Panc1 (cell line): ENCODE measurements at regions not wholly inside any gene's neighbourhood (a gene's known extent, or its start where the extent isn't known, plus 50 kb on each side); places are given as distances from the start of the nearest gene placed in this dataset.

Experiments
- ATAC-seq: fragments of 200-7000 bp; cut with Tn5 transposase; 2 replicates; pipeline ENCODE4 v1.9.1; 2020; ENCODE audit warnings: mild to moderate bottlenecking, moderate library complexity
- BruUV-seq: library from RNA; stranded (reverse); fragments of 400-500 nt; replicated peaks from 2 replicates; lab custom pipeline; 2021; lab: Mats Ljungman, UMichigan
- CTCF ChIA-PET: fragments of 300-600 bp; sonication (Branson Sonifier 250); formaldehyde crosslinking; loops from one replicate; lab custom pipeline; 2022; ENCODE audit warnings: antibody characterized with exemption; lab: Charles Lee
- POLR2A ChIA-PET: fragments of 300-600 bp; sonication (Branson Sonifier 250); formaldehyde crosslinking; loops from one replicate; lab custom pipeline; 2022; ENCODE audit warnings: antibody characterized with exemption; lab: Charles Lee
- DNase-seq: peaks from one replicate; pipeline ENCODE4 v3.0.0-alpha.2; 2010; ENCODE audit warnings: low read depth, low spot score
- H3K27ac ChIP-seq: 2 replicates; pipeline ENCODE4 v1.5.1; 2011; ENCODE audit warnings: mild to moderate bottlenecking, low read length, inconsistent platforms
- H3K27me3 ChIP-seq: fragments of 200-500 bp; sonication (Bioruptor generic); 2 replicates; pipeline ENCODE4 v1.6.0; 2014; ENCODE audit warnings: low read length, inconsistent platforms; ENCODE audit not compliant: control insufficient read depth, insufficient read depth
- H3K36me3 ChIP-seq: fragments of 200-500 bp; sonication (Bioruptor generic); 2 replicates; pipeline ENCODE4 v1.5.1; 2014; ENCODE audit warnings: inconsistent platforms, mild to moderate bottlenecking, low read length, moderate library complexity; ENCODE audit not compliant: control insufficient read depth, insufficient read depth
- H3K4me1 ChIP-seq: 2 replicates; pipeline ENCODE4 v1.5.1; 2011; ENCODE audit warnings: inconsistent platforms, mild to moderate bottlenecking, low read length, moderate library complexity; ENCODE audit not compliant: control insufficient read depth, insufficient read depth
- H3K4me3 ChIP-seq, 2 experiments: 2 replicates each; pipeline ENCODE4 v1.5.1; 2011 to 2012; ENCODE audit warnings: low read depth in 2 of 2, low read length in 2 of 2, mild to moderate bottlenecking in 2 of 2, inconsistent platforms in 1 of 2, moderate library complexity in 1 of 2
- H3K9me3 ChIP-seq: fragments of 200-500 bp; sonication (Bioruptor generic); 2 replicates; pipeline ENCODE4 v1.5.1; 2014; ENCODE audit warnings: low read depth, mild to moderate bottlenecking, inconsistent platforms, low read length, moderate library complexity; ENCODE audit not compliant: control insufficient read depth, insufficient read depth
- POLR2AphosphoS5 ChIP-seq: IDR thresholded peaks from 2 replicates; pipeline ENCODE4 v1.6.1; 2012; ENCODE audit warnings: mild to moderate bottlenecking, low read depth, low read length, moderate library complexity
- SIN3A ChIP-seq: IDR thresholded peaks from 2 replicates; pipeline ENCODE4 v1.6.1; 2012; ENCODE audit warnings: low read depth, mild to moderate bottlenecking, low read length, moderate library complexity, borderline replicate concordance; ENCODE audit not compliant: insufficient read depth
- TCF7L2 ChIP-seq: IDR thresholded peaks from 2 replicates; pipeline ENCODE4 v1.6.1; 2011; ENCODE audit warnings: mild to moderate bottlenecking, low read depth, low read length, inconsistent platforms
- in situ Hi-C: cut with HindIII; loops from 2 replicates; pipeline ENCODE4 v1.10.0; 2016; ENCODE audit warnings: low sequenced_read_pairs, low pct_unique_long_range_greater_than_20kb
- intact Hi-C: fragments of 100-400 bp; cut with micrococcal nuclease; formaldehyde crosslinking; loops from one replicate; pipeline ENCODE4 v1.10.0; 2022; ENCODE audit not compliant: unreplicated experiment
- TF ChIP-seq, protein P1 (sequence below): fragments of 450-650 bp; IDR thresholded peaks from 2 replicates; pipeline ENCODE4 v1.5.1; 2017; ENCODE audit warnings: mild to moderate bottlenecking
- TF ChIP-seq, protein P2 (sequence below), 2 experiments: IDR thresholded peaks; 2 replicates each; pipeline ENCODE4 v1.6.1; 2011 to 2012; ENCODE audit warnings: low read depth in 2 of 2, control low read depth in 1 of 2, low read length in 1 of 2, mild to moderate bottlenecking in 1 of 2, moderate library complexity in 1 of 2; ENCODE audit not compliant: insufficient read depth in 1 of 2

DNA sequence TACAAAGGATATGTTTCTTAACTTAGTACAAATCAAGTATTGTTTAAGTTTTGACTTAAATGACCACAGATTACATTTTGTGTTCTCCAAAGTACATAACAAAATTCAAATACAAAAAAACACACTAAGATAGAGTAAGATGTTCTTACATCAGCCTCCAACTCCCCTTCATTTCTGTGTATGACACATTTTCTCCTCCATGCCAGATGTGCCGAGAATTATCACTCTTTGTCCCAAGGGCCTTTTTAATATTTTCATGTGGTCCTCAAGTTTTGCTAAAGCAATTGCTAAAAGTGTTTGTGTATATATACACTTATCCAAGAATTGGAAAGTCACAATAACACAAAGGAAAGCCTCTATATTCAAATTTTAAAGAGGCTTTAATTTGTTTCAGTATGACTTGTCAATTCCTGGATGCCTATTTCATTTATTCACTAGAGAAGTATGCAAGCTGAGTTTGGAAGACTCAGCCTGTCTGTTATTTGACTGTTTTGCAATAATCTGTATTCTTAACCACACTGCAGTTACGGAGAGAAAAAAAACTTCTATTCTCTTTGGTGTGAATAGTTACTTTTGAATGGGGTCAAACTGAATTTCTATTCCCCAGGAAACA, 586.4 kb upstream of the SEMA3D start:
- no TSS peak for BruUV-seq
- in situ Hi-C loops, result no loop called here
- Histone ChIP-seq H3K4me3 (no peak overlapping the region), H3K4me1 (no peaks in the 10 kb centered on the region), H3K9me3 (no peaks in the 10 kb centered on the region), H3K27me3 (no peaks in the 10 kb centered on the region), H3K36me3 (no peaks in the 10 kb centered on the region), H3K27ac (no peak overlapping the region)
- POLR2A ChIA-PET, result no interaction called here
- DNase-seq (no peak), ATAC-seq (no peak)
- intact Hi-C loops, result no loop called here
- CTCF ChIA-PET, result no interaction called here
- no peak for TF ChIP-seq SIN3A
- TF ChIP-seq, protein P1, sequence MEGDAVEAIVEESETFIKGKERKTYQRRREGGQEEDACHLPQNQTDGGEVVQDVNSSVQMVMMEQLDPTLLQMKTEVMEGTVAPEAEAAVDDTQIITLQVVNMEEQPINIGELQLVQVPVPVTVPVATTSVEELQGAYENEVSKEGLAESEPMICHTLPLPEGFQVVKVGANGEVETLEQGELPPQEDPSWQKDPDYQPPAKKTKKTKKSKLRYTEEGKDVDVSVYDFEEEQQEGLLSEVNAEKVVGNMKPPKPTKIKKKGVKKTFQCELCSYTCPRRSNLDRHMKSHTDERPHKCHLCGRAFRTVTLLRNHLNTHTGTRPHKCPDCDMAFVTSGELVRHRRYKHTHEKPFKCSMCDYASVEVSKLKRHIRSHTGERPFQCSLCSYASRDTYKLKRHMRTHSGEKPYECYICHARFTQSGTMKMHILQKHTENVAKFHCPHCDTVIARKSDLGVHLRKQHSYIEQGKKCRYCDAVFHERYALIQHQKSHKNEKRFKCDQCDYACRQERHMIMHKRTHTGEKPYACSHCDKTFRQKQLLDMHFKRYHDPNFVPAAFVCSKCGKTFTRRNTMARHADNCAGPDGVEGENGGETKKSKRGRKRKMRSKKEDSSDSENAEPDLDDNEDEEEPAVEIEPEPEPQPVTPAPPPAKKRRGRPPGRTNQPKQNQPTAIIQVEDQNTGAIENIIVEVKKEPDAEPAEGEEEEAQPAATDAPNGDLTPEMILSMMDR, result no peak
- TF ChIP-seq POLR2AphosphoS5, result no peak

DNA sequence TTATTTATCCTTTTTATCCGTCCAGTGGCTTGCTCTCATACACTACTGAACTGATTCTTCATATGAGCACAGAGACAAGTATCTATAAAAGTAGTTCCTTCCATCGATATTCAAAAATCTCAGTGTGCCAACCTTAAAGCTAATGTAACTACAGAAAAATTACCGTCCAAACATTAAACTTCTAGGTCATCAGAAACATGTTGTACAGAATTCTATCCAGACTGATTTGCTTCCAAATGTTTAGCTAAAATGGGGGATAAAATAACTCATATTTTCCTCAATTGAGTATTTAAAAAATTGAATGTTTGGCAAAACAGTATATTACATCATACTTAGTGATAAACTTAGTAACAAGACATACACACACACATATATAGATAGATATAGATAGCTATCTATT, 584.7 kb upstream of the SEMA3D start:
- intact Hi-C loops, result no loop called here
- CTCF ChIA-PET, result no interaction called here
- no peaks in the 10 kb centered on the region for H3K27me3 ChIP-seq
- no peaks in the 10 kb centered on the region for H3K9me3 ChIP-seq
- DNase-seq, result no peak
- no peaks in the 10 kb centered on the region for H3K36me3 ChIP-seq
- no peaks in the 10 kb centered on the region for H3K4me1 ChIP-seq
- no peak for ATAC-seq
- POLR2A ChIA-PET, result no interaction called here
- no peak for TF ChIP-seq SIN3A
- TF ChIP-seq, protein P1, result no peak
- no peak overlapping the region for H3K4me3 ChIP-seq
- in situ Hi-C loops, result no loop called here
- no peak overlapping the region for H3K27ac ChIP-seq
- BruUV-seq, result no TSS peak

DNA sequence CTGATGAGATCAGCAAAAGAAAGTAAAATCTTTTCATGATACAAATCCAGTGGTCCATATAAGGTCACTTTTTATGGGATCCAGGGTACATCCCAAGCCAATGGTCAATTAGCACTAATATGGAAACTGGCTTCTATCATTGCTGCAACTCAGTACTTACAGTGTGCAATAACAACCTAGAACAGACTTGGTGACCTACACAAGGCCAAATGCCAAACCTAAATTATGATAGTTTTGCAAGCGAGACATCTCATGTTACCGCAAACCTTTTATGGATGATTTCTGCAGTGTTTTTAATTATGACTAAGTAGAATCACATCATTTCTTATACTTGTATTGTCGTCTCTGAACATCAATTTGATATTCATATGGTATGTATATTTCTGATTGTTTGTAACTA, 583.5 kb upstream of the SEMA3D start:
- no peaks in the 10 kb centered on the region for H3K27me3 ChIP-seq
- CTCF ChIA-PET, result no interaction called here
- no TSS peak for BruUV-seq
- in situ Hi-C loops (no loop called here), intact Hi-C loops (no loop called here)
- no peaks in the 10 kb centered on the region for H3K4me1 ChIP-seq
- no peak for TF ChIP-seq SIN3A
- TF ChIP-seq, protein P1, result no peak
- TF ChIP-seq, protein P2, sequence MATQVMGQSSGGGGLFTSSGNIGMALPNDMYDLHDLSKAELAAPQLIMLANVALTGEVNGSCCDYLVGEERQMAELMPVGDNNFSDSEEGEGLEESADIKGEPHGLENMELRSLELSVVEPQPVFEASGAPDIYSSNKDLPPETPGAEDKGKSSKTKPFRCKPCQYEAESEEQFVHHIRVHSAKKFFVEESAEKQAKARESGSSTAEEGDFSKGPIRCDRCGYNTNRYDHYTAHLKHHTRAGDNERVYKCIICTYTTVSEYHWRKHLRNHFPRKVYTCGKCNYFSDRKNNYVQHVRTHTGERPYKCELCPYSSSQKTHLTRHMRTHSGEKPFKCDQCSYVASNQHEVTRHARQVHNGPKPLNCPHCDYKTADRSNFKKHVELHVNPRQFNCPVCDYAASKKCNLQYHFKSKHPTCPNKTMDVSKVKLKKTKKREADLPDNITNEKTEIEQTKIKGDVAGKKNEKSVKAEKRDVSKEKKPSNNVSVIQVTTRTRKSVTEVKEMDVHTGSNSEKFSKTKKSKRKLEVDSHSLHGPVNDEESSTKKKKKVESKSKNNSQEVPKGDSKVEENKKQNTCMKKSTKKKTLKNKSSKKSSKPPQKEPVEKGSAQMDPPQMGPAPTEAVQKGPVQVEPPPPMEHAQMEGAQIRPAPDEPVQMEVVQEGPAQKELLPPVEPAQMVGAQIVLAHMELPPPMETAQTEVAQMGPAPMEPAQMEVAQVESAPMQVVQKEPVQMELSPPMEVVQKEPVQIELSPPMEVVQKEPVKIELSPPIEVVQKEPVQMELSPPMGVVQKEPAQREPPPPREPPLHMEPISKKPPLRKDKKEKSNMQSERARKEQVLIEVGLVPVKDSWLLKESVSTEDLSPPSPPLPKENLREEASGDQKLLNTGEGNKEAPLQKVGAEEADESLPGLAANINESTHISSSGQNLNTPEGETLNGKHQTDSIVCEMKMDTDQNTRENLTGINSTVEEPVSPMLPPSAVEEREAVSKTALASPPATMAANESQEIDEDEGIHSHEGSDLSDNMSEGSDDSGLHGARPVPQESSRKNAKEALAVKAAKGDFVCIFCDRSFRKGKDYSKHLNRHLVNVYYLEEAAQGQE (IDR thresholded peaks at IDR 0.05; ENCODE audit: insufficient read depth in 1 of 2, low read depth in 2 of 2, low read length in 1 of 2), result no peak
- TF ChIP-seq TCF7L2, result no peak
- no peak for TF ChIP-seq POLR2AphosphoS5
- no peak for ATAC-seq
- H3K4me3 ChIP-seq, result no peak overlapping the region
- no peaks in the 10 kb centered on the region for H3K36me3 ChIP-seq
- no peak overlapping the region for H3K27ac ChIP-seq
- POLR2A ChIA-PET, result no interaction called here
- no peak for DNase-seq
- no peaks in the 10 kb centered on the region for H3K9me3 ChIP-seq
